Left lung (tissue), 4 donors: ENCODE measurements at regions not wholly inside any gene's neighbourhood (a gene's known extent, or its start where the extent isn't known, plus 50 kb on each side); places are given as distances from the start of the nearest gene placed in this dataset.

Source experiments
- ATAC-seq: fragments of 200-7000 bp; cut with Tn5 transposase; one replicate; pipeline ENCODE4 v1.9.1; 2020; ENCODE audit warnings: moderate library complexity
- DNase-seq, 4 donors: peaks; one replicate each; pipeline ENCODE4 v3.0.0-alpha.2; 2013 to 2020
- H3K27ac ChIP-seq, 2 donors: fragments of 200-600 bp; sonication (generic) in 1 of 2; one replicate each; pipeline versions ENCODE4 v1.5.0 to v1.8.0; 2020 to 2021
- H3K27me3 ChIP-seq, 2 donors: fragments of 200-600 bp; sonication (generic) in 1 of 2; one replicate each; pipeline versions ENCODE4 v1.5.0 to v1.8.0; 2020 to 2021
- H3K36me3 ChIP-seq, 2 donors: fragments of 200-600 bp; sonication (generic) in 1 of 2; one replicate each; pipeline versions ENCODE4 v1.5.0 to v1.8.0; 2020 to 2021
- H3K4me1 ChIP-seq, 2 donors: fragments of 200-600 bp; one replicate each; pipeline ENCODE4 v1.8.0; 2021
- H3K4me3 ChIP-seq, 2 donors: fragments of 200-600 bp; sonication (generic) in 1 of 2; one replicate each; pipeline versions ENCODE4 v1.5.0 to v1.8.0; 2020 to 2021; ENCODE audit warnings: mild to moderate bottlenecking in 1 of 2
- H3K9me3 ChIP-seq, 2 donors: fragments of 200-600 bp; sonication (generic) in 1 of 2; one replicate each; pipeline versions ENCODE4 v1.5.0 to v1.8.0; 2020 to 2021
- intact Hi-C, 2 donors: fragments of 100-400 bp; cut with DNase I; formaldehyde crosslinking; loops; one replicate each; pipeline versions ENCODE4 v1.11.2 to v1.14.2; 2022
- TF ChIP-seq, protein P1 (sequence below), 2 donors: fragments of 200-600 bp; sonication (generic) in 1 of 2; IDR thresholded peaks; one replicate each; pipeline versions ENCODE4 v1.5.0 to v1.8.0; 2021; ENCODE audit warnings: antibody characterized with exemption in 2 of 2
- donor health status: DM: no; HTN: yes; CAD: no.
- donor health status: DM: no; HTN: no; CAD: no.

DNA sequence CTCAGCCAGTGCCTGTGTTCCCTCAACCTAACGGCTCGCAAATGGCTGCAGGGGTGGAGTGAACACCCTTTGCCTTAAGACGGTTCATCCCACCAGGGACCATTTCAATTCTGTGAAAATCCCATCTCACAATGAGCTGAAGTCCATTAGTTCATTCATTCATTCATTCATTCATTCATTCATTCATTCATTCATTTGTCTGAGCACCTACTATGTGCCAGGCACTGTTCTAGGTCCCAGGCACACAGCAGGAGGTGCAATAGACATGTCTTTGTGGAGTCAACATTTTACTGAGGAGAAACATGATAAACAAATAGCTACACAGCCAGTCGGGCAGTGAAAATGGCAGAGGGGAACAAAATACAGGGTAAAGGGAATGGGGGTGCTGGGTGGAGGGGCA is 618.8 kb downstream of the MATN1 start:
- H3K9me3 ChIP-seq = no peaks in the 10 kb centered on the region
- no peaks in the 10 kb centered on the region for H3K4me1 ChIP-seq
- H3K36me3 ChIP-seq = no peaks in the 10 kb centered on the region
- intact Hi-C loops = loop anchor here in 1 of 2 donors (10.0 kb wide), 1 partner anchor 320 kb away; no protein-coding TSS in a partner anchor
- TF ChIP-seq, protein P1, sequence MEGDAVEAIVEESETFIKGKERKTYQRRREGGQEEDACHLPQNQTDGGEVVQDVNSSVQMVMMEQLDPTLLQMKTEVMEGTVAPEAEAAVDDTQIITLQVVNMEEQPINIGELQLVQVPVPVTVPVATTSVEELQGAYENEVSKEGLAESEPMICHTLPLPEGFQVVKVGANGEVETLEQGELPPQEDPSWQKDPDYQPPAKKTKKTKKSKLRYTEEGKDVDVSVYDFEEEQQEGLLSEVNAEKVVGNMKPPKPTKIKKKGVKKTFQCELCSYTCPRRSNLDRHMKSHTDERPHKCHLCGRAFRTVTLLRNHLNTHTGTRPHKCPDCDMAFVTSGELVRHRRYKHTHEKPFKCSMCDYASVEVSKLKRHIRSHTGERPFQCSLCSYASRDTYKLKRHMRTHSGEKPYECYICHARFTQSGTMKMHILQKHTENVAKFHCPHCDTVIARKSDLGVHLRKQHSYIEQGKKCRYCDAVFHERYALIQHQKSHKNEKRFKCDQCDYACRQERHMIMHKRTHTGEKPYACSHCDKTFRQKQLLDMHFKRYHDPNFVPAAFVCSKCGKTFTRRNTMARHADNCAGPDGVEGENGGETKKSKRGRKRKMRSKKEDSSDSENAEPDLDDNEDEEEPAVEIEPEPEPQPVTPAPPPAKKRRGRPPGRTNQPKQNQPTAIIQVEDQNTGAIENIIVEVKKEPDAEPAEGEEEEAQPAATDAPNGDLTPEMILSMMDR (IDR thresholded peaks at IDR 0.05) = no peak
- DNase-seq (no peak), ATAC-seq (no peak)
- H3K4me3 ChIP-seq = no peak overlapping the region
- no peak overlapping the region for H3K27ac ChIP-seq
- H3K27me3 ChIP-seq = peaks cover 0 to 63% of the 10 kb centered on the region in 2 donors

DNA sequence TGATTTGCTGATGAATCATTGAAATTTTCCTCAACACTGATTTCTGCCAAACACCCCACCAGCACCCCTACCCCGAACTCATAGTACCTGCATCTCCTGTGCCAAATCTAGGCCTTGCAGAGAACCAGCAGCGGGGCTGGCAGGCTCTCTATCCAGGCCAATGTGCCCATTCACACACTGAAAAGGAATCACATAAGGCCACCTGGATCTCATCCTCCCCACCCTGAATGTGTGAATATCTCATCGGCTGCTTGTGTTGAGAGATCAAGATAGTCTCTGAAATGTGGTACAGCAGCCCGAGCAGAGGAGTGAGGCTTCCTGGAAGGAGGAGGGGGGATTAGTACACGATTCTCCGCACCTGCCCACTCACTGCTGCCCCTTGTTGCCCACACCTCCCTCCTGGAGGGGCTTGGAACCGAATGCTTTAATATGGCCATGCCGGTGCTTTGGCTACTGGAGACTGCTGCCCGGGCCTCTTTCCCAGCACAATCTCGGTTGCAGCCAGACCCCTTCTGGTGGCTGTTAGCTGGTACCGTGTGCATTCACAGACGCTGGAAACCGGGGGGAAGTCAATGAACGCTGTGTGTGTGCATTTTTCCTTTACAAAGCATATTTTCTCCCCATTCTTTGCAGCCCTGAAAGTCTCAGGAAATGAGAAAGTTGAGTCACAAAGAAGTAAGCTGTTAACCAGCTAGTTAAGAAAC is 619.5 kb downstream of the MATN1 start:
- DNase-seq (no peak), ATAC-seq (no peak)
- Histone ChIP-seq H3K27ac (no peak overlapping the region), H3K4me1 (no peaks in the 10 kb centered on the region), H3K4me3 (no peak overlapping the region), H3K36me3 (no peaks in the 10 kb centered on the region), H3K9me3 (no peaks in the 10 kb centered on the region), H3K27me3 (peaks cover 0 to 56% of the 10 kb centered on the region in 2 donors)
- TF ChIP-seq, protein P1 (IDR thresholded peaks at IDR 0.05) = no peak
- intact Hi-C loops = loop anchor here in 1 of 2 donors (10.0 kb wide), 1 partner anchor 319 kb away; no protein-coding TSS in a partner anchor

DNA sequence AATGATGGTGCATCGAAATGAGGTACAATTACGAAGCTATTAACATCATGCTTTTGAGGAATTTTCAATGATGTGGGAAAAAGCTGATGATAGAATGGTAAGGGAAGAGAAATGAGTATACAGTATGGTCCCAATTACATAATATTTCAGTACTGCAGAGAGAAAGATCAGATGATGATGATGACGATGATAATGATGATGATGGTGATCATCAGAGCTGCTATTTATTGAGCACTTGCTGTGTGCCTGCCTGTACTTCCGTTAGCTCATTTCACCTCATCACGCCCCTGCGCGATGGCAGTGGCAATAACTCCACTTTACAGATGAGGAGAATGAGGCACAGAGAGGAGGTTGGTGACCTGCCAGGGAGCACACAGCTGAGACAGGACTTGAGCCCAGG is 620.8 kb downstream of the MATN1 start:
- DNase-seq (no peak), ATAC-seq (no peak)
- Histone ChIP-seq H3K4me1 (no peaks in the 10 kb centered on the region), H3K36me3 (no peaks in the 10 kb centered on the region), H3K27ac (no peak overlapping the region), H3K4me3 (no peak overlapping the region), H3K27me3 (peaks cover 0 to 44% of the 10 kb centered on the region in 2 donors), H3K9me3 (no peaks in the 10 kb centered on the region)
- TF ChIP-seq, protein P1 (IDR thresholded peaks at IDR 0.05) = no peak
- intact Hi-C loops = loop anchor here in 1 of 2 donors (10.0 kb wide), 1 partner anchor 318 kb away; no protein-coding TSS in a partner anchor

DNA sequence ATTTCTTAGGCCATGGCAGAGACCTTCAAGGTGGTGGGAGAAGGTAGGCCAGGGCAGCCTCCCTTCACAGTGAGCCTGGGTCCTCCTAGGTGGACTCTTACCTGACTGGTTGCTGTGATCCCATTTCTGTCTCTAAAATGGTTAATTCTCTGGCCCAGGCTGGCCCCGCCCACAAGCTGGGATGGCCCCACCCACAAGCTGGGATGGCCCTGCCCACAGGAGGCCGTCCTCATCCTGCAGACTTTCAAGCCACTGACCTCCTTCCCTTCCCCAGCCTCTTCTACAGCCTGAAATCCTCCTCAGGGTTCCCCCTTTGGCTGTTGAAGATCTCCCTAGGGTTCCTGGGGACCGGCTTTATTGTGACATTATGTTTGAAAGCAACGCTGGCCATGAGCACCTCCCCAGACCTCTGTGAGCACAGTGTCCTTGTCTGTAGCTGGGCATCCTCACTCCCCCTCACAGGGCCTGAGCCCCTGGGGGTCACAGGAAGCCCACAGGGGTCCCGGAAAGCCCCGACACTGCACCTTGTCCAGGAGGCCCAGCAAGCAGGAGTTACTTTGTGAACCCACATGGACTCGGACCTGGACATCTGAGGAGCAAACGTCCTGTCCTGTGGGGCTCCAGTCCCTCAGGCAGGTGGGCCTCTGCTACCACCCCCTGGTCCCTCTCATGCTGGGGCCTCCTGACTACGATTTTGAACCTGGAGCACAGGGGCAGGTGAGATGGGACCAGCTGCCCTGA is 621.7 kb downstream of the MATN1 start:
- DNase-seq = no peak
- ATAC-seq = no peak
- TF ChIP-seq, protein P1 (IDR thresholded peaks at IDR 0.05) = no peak
- intact Hi-C loops = loop anchor here in 1 of 2 donors (10.0 kb wide), 1 partner anchor 317 kb away; no protein-coding TSS in a partner anchor
- H3K36me3 ChIP-seq = no peaks in the 10 kb centered on the region
- no peak overlapping the region for H3K4me3 ChIP-seq
- H3K27ac ChIP-seq = no peak overlapping the region
- peaks cover 0 to 34% of the 10 kb centered on the region in 2 donors for H3K27me3 ChIP-seq
- H3K4me1 ChIP-seq = no peaks in the 10 kb centered on the region
- no peaks in the 10 kb centered on the region for H3K9me3 ChIP-seq

DNA sequence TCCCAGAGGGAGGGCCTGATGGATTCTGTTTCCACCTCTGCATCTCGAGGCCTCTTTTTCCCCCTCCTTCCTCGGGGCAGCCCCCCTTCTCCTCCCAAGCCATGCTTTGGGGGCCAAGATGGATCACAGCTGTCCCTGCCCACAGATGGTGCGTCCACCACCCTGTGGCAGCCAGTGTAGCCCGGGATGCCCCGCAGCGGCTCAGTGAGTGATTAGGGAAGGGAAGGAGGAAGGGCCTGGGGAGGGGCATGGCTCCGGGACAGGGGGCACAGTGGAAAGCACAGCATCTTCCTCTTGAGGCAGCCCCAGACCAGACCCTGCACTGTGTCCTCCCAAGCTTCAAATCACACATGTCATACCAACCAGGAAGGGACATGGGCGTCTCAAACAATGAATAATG is 622.4 kb downstream of the MATN1 start:
- TF ChIP-seq, protein P1 (IDR thresholded peaks at IDR 0.05) = no peak
- intact Hi-C loops = loop anchor here in 1 of 2 donors (10.0 kb wide), 1 partner anchor 316 kb away; no protein-coding TSS in a partner anchor
- Histone ChIP-seq H3K27me3 (peaks cover 0 to 28% of the 10 kb centered on the region in 2 donors), H3K27ac (no peak overlapping the region), H3K4me1 (no peaks in the 10 kb centered on the region), H3K4me3 (no peak overlapping the region), H3K9me3 (no peaks in the 10 kb centered on the region), H3K36me3 (no peaks in the 10 kb centered on the region)
- DNase-seq (no peak), ATAC-seq (no peak)
